LNCaP clone FGC (cell line): ENCODE measurements at regions not wholly inside any gene's neighbourhood (a gene's known extent, or its start where the extent isn't known, plus 50 kb on each side); places are given as distances from the start of the nearest gene placed in this dataset.

ENCODE experiments used
- DNase-seq: peaks from one replicate; pipeline ENCODE4 v3.0.0-alpha.2; 2011; ENCODE audit warnings: low read depth
- H3K4me3 ChIP-seq: 2 replicates; pipeline ENCODE4 v1.5.1; 2011; ENCODE audit warnings: mild to moderate bottlenecking, low read depth, low read length, control low read depth
- TF ChIP-seq, protein P1 (sequence below): IDR thresholded peaks from 2 replicates; pipeline ENCODE4 v1.5.1; 2012; ENCODE audit warnings: mild to moderate bottlenecking; ENCODE audit not compliant: control insufficient read depth, insufficient read depth; ENCODE audit errors: extremely low read depth

DNA sequence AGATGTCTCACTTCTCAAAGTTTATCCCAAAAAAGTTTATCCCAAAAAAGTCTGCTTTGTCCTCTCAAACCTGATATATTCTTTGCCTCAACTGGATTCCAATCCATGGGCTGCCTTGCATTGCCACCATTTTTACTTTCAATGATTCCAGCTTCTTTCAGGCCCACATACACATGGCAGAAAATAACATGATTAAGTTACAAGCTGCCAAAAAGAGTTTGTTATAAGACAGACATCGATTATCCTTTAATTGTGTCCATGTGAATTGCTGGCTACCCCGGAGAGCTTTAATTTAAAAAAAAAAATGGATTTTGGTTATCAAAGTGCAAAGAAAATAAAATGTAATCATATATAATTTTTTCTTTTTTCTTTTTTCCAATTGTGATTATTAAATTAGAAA is 819.6 kb upstream of the SORCS1 start:
- TF ChIP-seq, protein P1, sequence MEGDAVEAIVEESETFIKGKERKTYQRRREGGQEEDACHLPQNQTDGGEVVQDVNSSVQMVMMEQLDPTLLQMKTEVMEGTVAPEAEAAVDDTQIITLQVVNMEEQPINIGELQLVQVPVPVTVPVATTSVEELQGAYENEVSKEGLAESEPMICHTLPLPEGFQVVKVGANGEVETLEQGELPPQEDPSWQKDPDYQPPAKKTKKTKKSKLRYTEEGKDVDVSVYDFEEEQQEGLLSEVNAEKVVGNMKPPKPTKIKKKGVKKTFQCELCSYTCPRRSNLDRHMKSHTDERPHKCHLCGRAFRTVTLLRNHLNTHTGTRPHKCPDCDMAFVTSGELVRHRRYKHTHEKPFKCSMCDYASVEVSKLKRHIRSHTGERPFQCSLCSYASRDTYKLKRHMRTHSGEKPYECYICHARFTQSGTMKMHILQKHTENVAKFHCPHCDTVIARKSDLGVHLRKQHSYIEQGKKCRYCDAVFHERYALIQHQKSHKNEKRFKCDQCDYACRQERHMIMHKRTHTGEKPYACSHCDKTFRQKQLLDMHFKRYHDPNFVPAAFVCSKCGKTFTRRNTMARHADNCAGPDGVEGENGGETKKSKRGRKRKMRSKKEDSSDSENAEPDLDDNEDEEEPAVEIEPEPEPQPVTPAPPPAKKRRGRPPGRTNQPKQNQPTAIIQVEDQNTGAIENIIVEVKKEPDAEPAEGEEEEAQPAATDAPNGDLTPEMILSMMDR = no peak

DNA sequence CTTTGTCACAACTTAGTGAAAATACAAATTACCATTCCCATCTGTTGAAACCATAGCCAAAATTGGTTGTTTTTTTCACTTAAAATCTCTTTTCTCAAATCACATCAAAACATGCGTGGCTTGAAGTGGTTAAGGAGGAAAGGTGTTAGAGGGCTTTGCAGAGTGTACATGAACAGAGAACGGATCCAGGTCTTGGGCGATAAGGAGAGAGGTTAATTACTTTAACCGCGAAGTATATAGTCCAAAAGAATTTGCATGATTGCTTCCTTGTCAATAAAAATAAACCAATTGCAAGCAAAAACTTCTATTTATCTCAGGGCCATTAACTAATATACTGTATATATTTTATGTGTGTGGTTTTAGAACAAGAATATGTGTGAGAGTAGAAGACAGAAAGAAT is 813.9 kb upstream of the SORCS1 start:
- TF ChIP-seq, protein P1 = no peak
- H3K4me3 ChIP-seq = no peak overlapping the region
- no peak for DNase-seq

More for the DNA sequence above, 819.6 kb upstream of the SORCS1 start:
- H3K4me3 ChIP-seq = no peak overlapping the region
- no peak for DNase-seq

DNA sequence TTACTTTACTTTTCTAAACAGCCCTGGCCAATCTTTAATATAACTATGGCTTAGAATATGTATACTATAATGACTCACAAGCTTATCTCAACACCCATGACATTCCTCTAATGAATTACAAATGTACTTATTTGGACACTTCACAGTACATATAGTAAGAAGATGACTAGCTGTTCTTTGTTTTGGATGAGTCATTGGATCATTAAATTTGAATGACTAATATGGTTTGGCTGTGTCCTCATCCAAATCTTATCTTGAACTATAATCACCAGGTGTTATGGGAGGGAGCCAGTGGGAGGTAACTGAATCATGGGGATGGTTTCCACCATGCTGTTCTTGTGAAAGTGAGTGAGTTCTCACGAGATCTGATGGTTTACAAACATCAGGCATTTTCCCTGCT is 807.5 kb upstream of the SORCS1 start:
- TF ChIP-seq, protein P1 = no peak
- H3K4me3 ChIP-seq = no peak overlapping the region
- peak; percentile 89 for DNase-seq

- DNase-seq = no peak
- TF ChIP-seq, protein P1 = no peak
These were observed 806.9 kb upstream of the SORCS1 start for GRCh38 chr10:107971411-107971810.

DNA sequence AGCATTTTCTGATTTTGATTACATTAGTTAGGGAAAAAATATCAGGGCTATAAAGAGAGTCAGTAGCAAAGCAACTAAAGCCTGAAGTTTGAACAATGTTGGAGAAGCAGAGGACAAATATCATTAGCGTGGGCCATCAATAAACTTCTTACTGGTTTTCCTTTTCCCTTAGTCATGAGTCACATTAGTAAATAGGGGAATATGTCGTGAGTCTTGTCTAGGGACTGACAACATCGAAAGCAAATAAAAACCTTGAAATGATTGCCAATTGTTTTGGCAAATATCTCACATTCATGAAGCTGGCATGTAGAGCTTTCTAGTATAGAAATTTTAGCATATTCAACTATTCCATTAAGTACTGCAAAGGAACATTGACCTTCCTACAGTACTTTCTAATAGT is 806.0 kb upstream of the SORCS1 start:
- no peak overlapping the region for H3K4me3 ChIP-seq
- TF ChIP-seq, protein P1 = no peak
- peak; percentile 64 for DNase-seq

More at GRCh38 chr10:107971411-107971810, 806.9 kb upstream of the SORCS1 start:
- H3K4me3 ChIP-seq = no peak overlapping the region

DNA sequence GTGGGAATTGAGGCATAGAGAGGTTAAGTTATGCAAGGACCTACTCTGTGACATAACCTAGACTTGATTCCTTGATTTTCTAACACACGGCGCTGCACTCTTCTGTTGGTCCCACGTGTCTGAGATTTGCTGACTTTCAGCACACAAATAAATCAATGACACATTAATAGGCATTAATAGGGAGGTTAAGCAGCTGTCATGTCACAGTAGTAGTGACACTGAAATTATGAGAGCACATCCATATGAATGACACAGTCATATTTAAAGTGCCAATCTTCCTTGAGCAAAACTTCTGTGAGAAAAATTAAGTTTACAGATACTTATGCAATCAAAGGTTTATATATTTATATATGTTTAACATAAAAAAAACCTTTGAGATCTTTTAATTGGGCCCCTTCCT is 805.4 kb upstream of the SORCS1 start:
- TF ChIP-seq, protein P1 = no peak
- DNase-seq = no peak
- no peak overlapping the region for H3K4me3 ChIP-seq

DNA sequence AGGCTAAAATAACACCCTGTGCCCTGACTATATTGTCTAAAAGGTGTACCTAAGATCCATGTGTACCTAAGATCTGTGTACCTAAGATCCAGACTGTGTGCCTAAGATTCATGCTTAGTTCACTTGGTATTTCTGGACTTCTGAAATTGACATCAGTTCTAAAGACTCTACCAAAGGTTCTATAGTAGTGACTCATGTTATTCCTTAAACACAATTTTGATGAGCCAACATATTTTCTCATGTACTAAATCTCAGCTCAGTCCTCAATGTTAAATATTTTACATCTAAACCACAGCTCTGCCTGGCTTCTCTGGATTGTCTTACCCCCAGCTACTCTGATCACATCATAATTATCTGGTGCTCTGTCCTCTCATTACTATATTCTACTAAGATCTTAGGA is 802.3 kb upstream of the SORCS1 start:
- TF ChIP-seq, protein P1 = no peak
- no peak overlapping the region for H3K4me3 ChIP-seq
- no peak for DNase-seq
